ENCODE measurements at regions not wholly inside any gene's neighbourhood (a gene's known extent, or its start where the extent isn't known, plus 50 kb on each side); places are given as distances from the start of the nearest gene placed in this dataset.

DNA sequence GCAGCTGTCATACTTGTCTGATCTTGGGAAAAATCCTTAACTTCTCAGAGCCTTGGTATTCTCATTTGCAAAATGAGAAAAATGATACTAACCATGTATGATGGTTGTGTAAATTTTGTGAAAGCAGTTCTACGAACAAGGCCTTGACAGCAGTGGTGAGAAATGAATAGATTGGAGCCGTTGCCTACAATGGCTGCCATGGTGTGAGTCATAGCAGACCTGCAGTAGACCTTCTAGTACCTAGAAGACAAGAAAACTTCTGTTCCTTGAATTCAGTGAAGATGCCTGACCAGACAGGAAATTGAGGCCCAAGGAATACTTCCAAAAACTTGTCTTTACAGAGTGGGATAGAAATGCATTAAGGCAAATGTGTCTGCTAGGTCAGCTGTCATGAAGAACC, 338.9 kb downstream of the QKI start:
- no peak overlapping the region for H3K4me2 ChIP-seq (ENCODE audit: insufficient read depth, low read length)
- H4K20me1 ChIP-seq (replicated peaks; ENCODE audit: control insufficient read depth, insufficient read depth, low read length), result no peaks in the 10 kb centered on the region
- peaks cover 0 to 14% of the 10 kb centered on the region in 2 experiments; a peak in 3 of 5 replicates for H3K4me1 ChIP-seq (replicated peaks in 1 of 2; ENCODE audit: control insufficient read depth in 2 of 2, insufficient read depth in 2 of 2, low read length in 2 of 2)
- H3K36me3 ChIP-seq (ENCODE audit: control insufficient read depth, insufficient read depth, low read length), result no peaks in the 10 kb centered on the region
- no peak for DNase-seq (ENCODE audit: extremely low read depth in 1 of 4, low spot score in 3 of 4)
- WGBS (ENCODE audit: insufficient coverage, low coverage, missing lambda C conversion rate), result 24% methylated on average over 2 of the region's 2 CpGs
- in situ Hi-C loops (cut with MboI), result no loop called here
- no TSS peak for BruUV-seq (replicated peaks)
- peak; percentile 71 for FAIRE-seq
- H2AFZ ChIP-seq (ENCODE audit: low read depth, low read length), result peak overlapping the region; percentile 22; the same call in 1 of the 2 replicates
- H3K9me3 ChIP-seq (replicated peaks; ENCODE audit: control insufficient read depth, insufficient read depth, low read depth, low read length), result peaks cover 3% of the 10 kb centered on the region; the same call in 1 of the 2 replicates
- intact Hi-C loops (cut with micrococcal nuclease), result no loop called here
- H3K79me2 ChIP-seq (ENCODE audit: control insufficient read depth, insufficient read depth, low read length), result no peaks in the 10 kb centered on the region
- POLR2A ChIA-PET, result no interaction called here
- 0 out of 3 replicates have a peak, but pooled peaks have one; percentile 37 for ATAC-seq
- no peaks in the 10 kb centered on the region for H3K9me1 ChIP-seq (ENCODE audit: control insufficient read depth, insufficient read depth, low read length)
- peaks cover 5 to 23% of the 10 kb centered on the region in 2 experiments; a peak in 4 of 5 replicates for H3K27me3 ChIP-seq (ENCODE audit: control insufficient read depth in 2 of 2, insufficient read depth in 2 of 2, low read length in 2 of 2)
- no peak overlapping the region for H3K4me3 ChIP-seq
- CTCF ChIA-PET (ENCODE audit: low intra/inter-chr PET ratio), result no interaction called here
- no peak overlapping the region for H3K9ac ChIP-seq (ENCODE audit: insufficient read depth in 1 of 2, low read depth in 2 of 2, low read length in 2 of 2)
- H3K27ac ChIP-seq (ENCODE audit: extremely low read depth, low read depth, low read length), result no peak overlapping the region
- no peak for TF ChIP-seq STAG1 (CRISPR knock-in tag; IDR thresholded peaks at IDR 0.05; ENCODE audit: borderline replicate concordance)
- TF ChIP-seq, protein P1, sequence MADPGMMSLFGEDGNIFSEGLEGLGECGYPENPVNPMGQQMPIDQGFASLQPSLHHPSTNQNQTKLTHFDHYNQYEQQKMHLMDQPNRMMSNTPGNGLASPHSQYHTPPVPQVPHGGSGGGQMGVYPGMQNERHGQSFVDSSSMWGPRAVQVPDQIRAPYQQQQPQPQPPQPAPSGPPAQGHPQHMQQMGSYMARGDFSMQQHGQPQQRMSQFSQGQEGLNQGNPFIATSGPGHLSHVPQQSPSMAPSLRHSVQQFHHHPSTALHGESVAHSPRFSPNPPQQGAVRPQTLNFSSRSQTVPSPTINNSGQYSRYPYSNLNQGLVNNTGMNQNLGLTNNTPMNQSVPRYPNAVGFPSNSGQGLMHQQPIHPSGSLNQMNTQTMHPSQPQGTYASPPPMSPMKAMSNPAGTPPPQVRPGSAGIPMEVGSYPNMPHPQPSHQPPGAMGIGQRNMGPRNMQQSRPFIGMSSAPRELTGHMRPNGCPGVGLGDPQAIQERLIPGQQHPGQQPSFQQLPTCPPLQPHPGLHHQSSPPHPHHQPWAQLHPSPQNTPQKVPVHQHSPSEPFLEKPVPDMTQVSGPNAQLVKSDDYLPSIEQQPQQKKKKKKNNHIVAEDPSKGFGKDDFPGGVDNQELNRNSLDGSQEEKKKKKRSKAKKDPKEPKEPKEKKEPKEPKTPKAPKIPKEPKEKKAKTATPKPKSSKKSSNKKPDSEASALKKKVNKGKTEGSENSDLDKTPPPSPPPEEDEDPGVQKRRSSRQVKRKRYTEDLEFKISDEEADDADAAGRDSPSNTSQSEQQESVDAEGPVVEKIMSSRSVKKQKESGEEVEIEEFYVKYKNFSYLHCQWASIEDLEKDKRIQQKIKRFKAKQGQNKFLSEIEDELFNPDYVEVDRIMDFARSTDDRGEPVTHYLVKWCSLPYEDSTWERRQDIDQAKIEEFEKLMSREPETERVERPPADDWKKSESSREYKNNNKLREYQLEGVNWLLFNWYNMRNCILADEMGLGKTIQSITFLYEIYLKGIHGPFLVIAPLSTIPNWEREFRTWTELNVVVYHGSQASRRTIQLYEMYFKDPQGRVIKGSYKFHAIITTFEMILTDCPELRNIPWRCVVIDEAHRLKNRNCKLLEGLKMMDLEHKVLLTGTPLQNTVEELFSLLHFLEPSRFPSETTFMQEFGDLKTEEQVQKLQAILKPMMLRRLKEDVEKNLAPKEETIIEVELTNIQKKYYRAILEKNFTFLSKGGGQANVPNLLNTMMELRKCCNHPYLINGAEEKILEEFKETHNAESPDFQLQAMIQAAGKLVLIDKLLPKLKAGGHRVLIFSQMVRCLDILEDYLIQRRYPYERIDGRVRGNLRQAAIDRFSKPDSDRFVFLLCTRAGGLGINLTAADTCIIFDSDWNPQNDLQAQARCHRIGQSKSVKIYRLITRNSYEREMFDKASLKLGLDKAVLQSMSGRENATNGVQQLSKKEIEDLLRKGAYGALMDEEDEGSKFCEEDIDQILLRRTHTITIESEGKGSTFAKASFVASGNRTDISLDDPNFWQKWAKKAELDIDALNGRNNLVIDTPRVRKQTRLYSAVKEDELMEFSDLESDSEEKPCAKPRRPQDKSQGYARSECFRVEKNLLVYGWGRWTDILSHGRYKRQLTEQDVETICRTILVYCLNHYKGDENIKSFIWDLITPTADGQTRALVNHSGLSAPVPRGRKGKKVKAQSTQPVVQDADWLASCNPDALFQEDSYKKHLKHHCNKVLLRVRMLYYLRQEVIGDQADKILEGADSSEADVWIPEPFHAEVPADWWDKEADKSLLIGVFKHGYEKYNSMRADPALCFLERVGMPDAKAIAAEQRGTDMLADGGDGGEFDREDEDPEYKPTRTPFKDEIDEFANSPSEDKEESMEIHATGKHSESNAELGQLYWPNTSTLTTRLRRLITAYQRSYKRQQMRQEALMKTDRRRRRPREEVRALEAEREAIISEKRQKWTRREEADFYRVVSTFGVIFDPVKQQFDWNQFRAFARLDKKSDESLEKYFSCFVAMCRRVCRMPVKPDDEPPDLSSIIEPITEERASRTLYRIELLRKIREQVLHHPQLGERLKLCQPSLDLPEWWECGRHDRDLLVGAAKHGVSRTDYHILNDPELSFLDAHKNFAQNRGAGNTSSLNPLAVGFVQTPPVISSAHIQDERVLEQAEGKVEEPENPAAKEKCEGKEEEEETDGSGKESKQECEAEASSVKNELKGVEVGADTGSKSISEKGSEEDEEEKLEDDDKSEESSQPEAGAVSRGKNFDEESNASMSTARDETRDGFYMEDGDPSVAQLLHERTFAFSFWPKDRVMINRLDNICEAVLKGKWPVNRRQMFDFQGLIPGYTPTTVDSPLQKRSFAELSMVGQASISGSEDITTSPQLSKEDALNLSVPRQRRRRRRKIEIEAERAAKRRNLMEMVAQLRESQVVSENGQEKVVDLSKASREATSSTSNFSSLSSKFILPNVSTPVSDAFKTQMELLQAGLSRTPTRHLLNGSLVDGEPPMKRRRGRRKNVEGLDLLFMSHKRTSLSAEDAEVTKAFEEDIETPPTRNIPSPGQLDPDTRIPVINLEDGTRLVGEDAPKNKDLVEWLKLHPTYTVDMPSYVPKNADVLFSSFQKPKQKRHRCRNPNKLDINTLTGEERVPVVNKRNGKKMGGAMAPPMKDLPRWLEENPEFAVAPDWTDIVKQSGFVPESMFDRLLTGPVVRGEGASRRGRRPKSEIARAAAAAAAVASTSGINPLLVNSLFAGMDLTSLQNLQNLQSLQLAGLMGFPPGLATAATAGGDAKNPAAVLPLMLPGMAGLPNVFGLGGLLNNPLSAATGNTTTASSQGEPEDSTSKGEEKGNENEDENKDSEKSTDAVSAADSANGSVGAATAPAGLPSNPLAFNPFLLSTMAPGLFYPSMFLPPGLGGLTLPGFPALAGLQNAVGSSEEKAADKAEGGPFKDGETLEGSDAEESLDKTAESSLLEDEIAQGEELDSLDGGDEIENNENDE (IDR thresholded peaks at IDR 0.05; ENCODE audit: low read depth, low read length), result no peak
- TF ChIP-seq ZNF134 (CRISPR knock-in tag; conservative IDR thresholded peaks at IDR 0.05), result no peak
- no peak for TF ChIP-seq ZNF384 (IDR thresholded peaks at IDR 0.05; ENCODE audit: low read depth, low read length)
- TF ChIP-seq SAFB2 (IDR thresholded peaks at IDR 0.05; ENCODE audit: borderline replicate concordance, low read depth, low read length, severe bottlenecking), result no peak
- no peak for TF ChIP-seq MCM3 (IDR thresholded peaks at IDR 0.05)
- TF ChIP-seq CBFA2T3 (IDR thresholded peaks at IDR 0.05), result no peak
- TF ChIP-seq, protein P2, sequence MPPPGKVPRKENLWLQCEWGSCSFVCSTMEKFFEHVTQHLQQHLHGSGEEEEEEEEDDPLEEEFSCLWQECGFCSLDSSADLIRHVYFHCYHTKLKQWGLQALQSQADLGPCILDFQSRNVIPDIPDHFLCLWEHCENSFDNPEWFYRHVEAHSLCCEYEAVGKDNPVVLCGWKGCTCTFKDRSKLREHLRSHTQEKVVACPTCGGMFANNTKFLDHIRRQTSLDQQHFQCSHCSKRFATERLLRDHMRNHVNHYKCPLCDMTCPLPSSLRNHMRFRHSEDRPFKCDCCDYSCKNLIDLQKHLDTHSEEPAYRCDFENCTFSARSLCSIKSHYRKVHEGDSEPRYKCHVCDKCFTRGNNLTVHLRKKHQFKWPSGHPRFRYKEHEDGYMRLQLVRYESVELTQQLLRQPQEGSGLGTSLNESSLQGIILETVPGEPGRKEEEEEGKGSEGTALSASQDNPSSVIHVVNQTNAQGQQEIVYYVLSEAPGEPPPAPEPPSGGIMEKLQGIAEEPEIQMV (tag; conservative IDR thresholded peaks at IDR 0.05; ENCODE audit: low read depth), result no peak
- TF ChIP-seq JUND (IDR thresholded peaks at IDR 0.05; ENCODE audit: borderline replicate concordance, low read depth, low read length), result peak; percentile 43; the same call in 1 of the 2 replicates
- TF ChIP-seq JUND (tag; IDR thresholded peaks at IDR 0.05; ENCODE audit: borderline replicate concordance, low read depth, low read length), result no peak
- TF ChIP-seq MTF1 (CRISPR knock-in tag; IDR thresholded peaks at IDR 0.05; ENCODE audit: borderline replicate concordance), result no peak

Measured in K562 (cell line).